Hepatocyte (in vitro differentiated cells): ENCODE measurements at regions not wholly inside any gene's neighbourhood (a gene's known extent, or its start where the extent isn't known, plus 50 kb on each side); places are given as distances from the start of the nearest gene placed in this dataset.

Experiments
- DNase-seq: peaks from one replicate; pipeline ENCODE4 v3.0.0-alpha.2; 2016; ENCODE audit warnings: low spot score
- H2AFZ ChIP-seq: fragments of 200-600 bp; sonication (generic); 2 replicates; pipeline ENCODE4 v1.6.0; 2016; ENCODE audit warnings: antibody characterized with exemption, mild to moderate bottlenecking
- H3K27ac ChIP-seq: fragments of 200-600 bp; sonication (generic); 2 replicates; pipeline ENCODE4 v1.5.1; 2016; ENCODE audit warnings: mild to moderate bottlenecking
- H3K27me3 ChIP-seq: fragments of 200-600 bp; sonication (generic); 2 replicates; pipeline ENCODE4 v1.6.1; 2016
- H3K36me3 ChIP-seq: fragments of 200-600 bp; sonication (generic); replicated peaks from 2 replicates; pipeline ENCODE4 v1.5.1; 2016; ENCODE audit warnings: low read depth; ENCODE audit not compliant: insufficient read depth
- H3K4me1 ChIP-seq: fragments of 200-600 bp; sonication (generic); 2 replicates; pipeline ENCODE4 v1.5.1; 2016; ENCODE audit warnings: mild to moderate bottlenecking, moderate library complexity; ENCODE audit not compliant: insufficient read depth
- H3K4me2 ChIP-seq: fragments of 200-600 bp; sonication (generic); 2 replicates; pipeline ENCODE4 v1.6.0; 2016
- H3K4me3 ChIP-seq: fragments of 200-600 bp; sonication (generic); 2 replicates; pipeline ENCODE4 v1.5.1; 2016; ENCODE audit warnings: mild to moderate bottlenecking
- H3K79me2 ChIP-seq: fragments of 200-600 bp; sonication (generic); 2 replicates; pipeline ENCODE4 v1.6.0; 2017; ENCODE audit warnings: mild to moderate bottlenecking
- H3K9me2 ChIP-seq: fragments of 200-600 bp; sonication (generic); replicated peaks from 2 replicates; pipeline ENCODE4 v1.6.0; 2017; ENCODE audit warnings: mild to moderate bottlenecking; ENCODE audit not compliant: insufficient read depth
- H3K9me3 ChIP-seq: fragments of 200-600 bp; sonication (generic); 2 replicates; pipeline ENCODE4 v1.5.1; 2016; ENCODE audit warnings: low read depth, mild to moderate bottlenecking
- H4K20me1 ChIP-seq: fragments of 200-600 bp; sonication (generic); 2 replicates; pipeline ENCODE4 v1.6.0; 2016; ENCODE audit warnings: mild to moderate bottlenecking; ENCODE audit not compliant: insufficient read depth, poor library complexity, severe bottlenecking
- EZH2 ChIP-seq: fragments of 200-600 bp; sonication (generic); IDR thresholded peaks from 2 replicates; pipeline ENCODE4 v1.6.1; 2016; ENCODE audit warnings: antibody characterized with exemption, mild to moderate bottlenecking, borderline replicate concordance
- EZH2phosphoT487 ChIP-seq: fragments of 200-600 bp; sonication (generic); IDR thresholded peaks from one replicate; pipeline ENCODE4 v1.6.1; 2018; ENCODE audit warnings: antibody characterized with exemption, mild to moderate bottlenecking, low read depth, moderate library complexity; ENCODE audit not compliant: unreplicated experiment, severe bottlenecking
- WGBS: methylation state at CpG from one replicate; pipeline ENCODE4 v1.1.6; 2016; ENCODE audit warnings: low lambda C conversion rate; ENCODE audit errors: missing lambda C conversion rate; 5-methylcytosine and 5-hydroxymethylcytosine counted together
- TF ChIP-seq, protein P1 (sequence below): fragments of 200-600 bp; sonication (generic); IDR thresholded peaks from 2 replicates; pipeline ENCODE4 v1.5.1; 2016; ENCODE audit warnings: antibody characterized with exemption, mild to moderate bottlenecking; ENCODE audit not compliant: poor library complexity

DNA sequence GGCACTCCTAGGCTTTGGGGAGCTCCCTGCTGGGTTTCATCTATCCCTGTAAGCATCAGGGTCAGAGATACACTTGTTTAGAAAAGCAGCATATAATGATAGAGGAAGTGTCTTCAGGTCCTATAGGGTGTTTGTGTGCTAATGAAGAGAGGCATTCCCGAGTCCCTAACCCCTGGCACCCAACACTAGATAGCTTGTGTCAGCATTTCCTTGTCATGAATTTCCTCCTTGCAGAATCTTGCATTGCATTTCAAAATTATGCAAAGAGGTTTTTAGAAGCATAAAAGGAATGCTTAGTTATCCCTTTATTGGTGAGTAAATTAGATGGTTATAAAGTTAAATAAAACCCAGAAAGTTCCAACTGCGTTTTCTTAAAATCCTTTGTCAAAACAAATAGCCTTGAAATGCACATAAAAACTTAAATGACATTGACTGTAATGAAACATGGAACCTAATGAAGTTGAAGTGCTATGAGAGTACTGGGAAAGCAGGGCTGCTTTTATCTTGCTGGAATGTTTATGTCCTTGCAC is 63.7 kb upstream of the LHCGR start:
- DNase-seq: no peak
- no peaks in the 10 kb centered on the region for H3K27me3 ChIP-seq
- H3K4me2 ChIP-seq: no peak overlapping the region
- no peaks in the 10 kb centered on the region for H3K9me3 ChIP-seq
- H3K27ac ChIP-seq: no peak overlapping the region
- 49% methylated on average over 2 of the region's 2 CpGs for WGBS
- no peaks in the 10 kb centered on the region for H3K36me3 ChIP-seq
- H2AFZ ChIP-seq: no peak overlapping the region
- peaks cover 5% of the 10 kb centered on the region for H3K4me1 ChIP-seq
- H3K4me3 ChIP-seq: no peak overlapping the region
- H3K9me2 ChIP-seq: no peaks in the 10 kb centered on the region
- H3K79me2 ChIP-seq: no peaks in the 10 kb centered on the region
- TF ChIP-seq, protein P1, sequence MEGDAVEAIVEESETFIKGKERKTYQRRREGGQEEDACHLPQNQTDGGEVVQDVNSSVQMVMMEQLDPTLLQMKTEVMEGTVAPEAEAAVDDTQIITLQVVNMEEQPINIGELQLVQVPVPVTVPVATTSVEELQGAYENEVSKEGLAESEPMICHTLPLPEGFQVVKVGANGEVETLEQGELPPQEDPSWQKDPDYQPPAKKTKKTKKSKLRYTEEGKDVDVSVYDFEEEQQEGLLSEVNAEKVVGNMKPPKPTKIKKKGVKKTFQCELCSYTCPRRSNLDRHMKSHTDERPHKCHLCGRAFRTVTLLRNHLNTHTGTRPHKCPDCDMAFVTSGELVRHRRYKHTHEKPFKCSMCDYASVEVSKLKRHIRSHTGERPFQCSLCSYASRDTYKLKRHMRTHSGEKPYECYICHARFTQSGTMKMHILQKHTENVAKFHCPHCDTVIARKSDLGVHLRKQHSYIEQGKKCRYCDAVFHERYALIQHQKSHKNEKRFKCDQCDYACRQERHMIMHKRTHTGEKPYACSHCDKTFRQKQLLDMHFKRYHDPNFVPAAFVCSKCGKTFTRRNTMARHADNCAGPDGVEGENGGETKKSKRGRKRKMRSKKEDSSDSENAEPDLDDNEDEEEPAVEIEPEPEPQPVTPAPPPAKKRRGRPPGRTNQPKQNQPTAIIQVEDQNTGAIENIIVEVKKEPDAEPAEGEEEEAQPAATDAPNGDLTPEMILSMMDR: no peak
- no peak for TF ChIP-seq EZH2phosphoT487
- TF ChIP-seq EZH2: no peak
- no peaks in the 10 kb centered on the region for H4K20me1 ChIP-seq

DNA sequence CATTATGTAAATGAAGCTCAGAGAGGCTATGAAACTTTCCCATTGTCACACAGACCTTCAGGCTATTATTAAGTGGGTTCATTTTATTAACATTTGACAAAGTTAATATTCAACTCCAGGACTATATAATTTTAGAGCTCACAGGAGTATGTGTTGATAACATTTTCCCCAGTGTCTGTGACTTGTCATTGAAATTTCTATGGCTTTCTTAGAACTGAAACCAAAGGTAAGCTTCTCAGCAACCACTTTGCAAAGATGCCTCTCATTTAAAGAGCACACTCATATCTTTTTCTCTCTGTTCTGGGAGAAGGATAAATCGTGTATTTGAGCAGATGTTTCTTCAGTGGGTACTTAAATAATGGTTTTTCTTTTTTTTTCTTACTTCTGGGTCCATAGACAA is 61.8 kb upstream of the LHCGR start:
- Histone ChIP-seq H2AFZ (no peak overlapping the region), H3K27me3 (no peaks in the 10 kb centered on the region), H4K20me1 (no peaks in the 10 kb centered on the region), H3K4me3 (no peak overlapping the region), H3K36me3 (no peaks in the 10 kb centered on the region), H3K4me2 (no peak overlapping the region), H3K9me2 (no peaks in the 10 kb centered on the region), H3K4me1 (peaks cover 5% of the 10 kb centered on the region), H3K9me3 (no peaks in the 10 kb centered on the region), H3K79me2 (no peaks in the 10 kb centered on the region), H3K27ac (no peak overlapping the region)
- WGBS: 52% methylated on average over 1 of the region's 1 CpG
- DNase-seq: no peak
- TF ChIP-seq, protein P1: no peak
- TF ChIP-seq EZH2 (no peak), EZH2phosphoT487 (no peak)

DNA sequence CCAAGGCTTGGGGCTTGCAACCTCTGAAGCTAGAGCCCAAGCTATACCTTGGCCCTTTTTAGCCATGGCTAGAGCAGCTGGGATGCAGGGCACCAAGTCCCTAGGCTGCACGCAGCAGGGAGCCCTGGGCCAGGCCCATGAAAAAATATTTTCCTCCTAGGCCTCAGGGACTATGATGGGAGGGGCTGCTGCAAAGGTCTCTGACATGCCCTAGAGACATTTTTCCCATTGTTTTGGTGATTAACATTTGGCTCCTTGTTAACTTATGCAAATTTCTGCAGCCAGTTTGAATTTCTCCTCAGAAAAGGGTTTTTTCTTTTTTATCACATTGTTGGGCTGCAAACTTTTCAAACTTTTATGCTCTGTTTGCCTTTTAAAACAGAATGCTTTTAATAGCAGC is 56.9 kb upstream of the LHCGR start:
- WGBS: 33% methylated on average over 1 of the region's 1 CpG
- H3K9me2 ChIP-seq: no peaks in the 10 kb centered on the region
- TF ChIP-seq EZH2phosphoT487: no peak
- TF ChIP-seq, protein P1: no peak
- no peak for TF ChIP-seq EZH2

DNA sequence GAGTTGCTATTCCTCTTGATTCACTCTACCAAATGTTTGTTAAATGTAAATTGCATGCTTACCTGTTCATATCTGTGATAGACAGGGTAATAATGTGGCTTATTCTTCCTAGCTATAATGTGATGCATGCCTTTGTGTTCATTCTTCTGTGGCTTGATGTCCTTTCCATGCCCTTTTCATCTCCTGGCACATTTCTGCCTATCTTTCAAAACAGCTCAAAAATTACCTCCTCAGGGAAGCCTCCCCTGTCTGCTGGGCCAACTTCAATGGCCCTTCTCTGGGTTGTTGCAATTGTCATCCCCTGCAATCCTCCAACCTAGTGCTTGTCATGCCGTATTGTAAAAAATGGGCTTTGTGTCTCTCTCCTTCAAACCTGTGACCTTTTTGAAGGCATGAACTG is 52.8 kb upstream of the LHCGR start:
- H3K9me2 ChIP-seq: no peaks in the 10 kb centered on the region
- H3K9me3 ChIP-seq: no peaks in the 10 kb centered on the region
- no peak for DNase-seq
- H3K4me1 ChIP-seq: no peaks in the 10 kb centered on the region
- H3K4me3 ChIP-seq: no peak overlapping the region
- TF ChIP-seq EZH2phosphoT487 (no peak), EZH2 (no peak)
- TF ChIP-seq, protein P1: no peak
- 94% methylated on average over 1 of the region's 1 CpG for WGBS
- H3K27ac ChIP-seq: no peak overlapping the region
- no peak overlapping the region for H2AFZ ChIP-seq
- H3K4me2 ChIP-seq: no peak overlapping the region
- H3K27me3 ChIP-seq: no peaks in the 10 kb centered on the region
- H4K20me1 ChIP-seq: no peaks in the 10 kb centered on the region
- H3K36me3 ChIP-seq: no peaks in the 10 kb centered on the region
- H3K79me2 ChIP-seq: no peaks in the 10 kb centered on the region

More for the DNA sequence above, 56.9 kb upstream of the LHCGR start:
- Histone ChIP-seq H3K9me3 (no peaks in the 10 kb centered on the region), H3K27me3 (no peaks in the 10 kb centered on the region), H4K20me1 (no peaks in the 10 kb centered on the region), H2AFZ (no peak overlapping the region), H3K4me2 (no peak overlapping the region), H3K36me3 (no peaks in the 10 kb centered on the region), H3K4me3 (no peak overlapping the region), H3K79me2 (no peaks in the 10 kb centered on the region), H3K27ac (no peak overlapping the region), H3K4me1 (no peaks in the 10 kb centered on the region)
- no peak for DNase-seq
